Prostate gland (tissue), 2 donors: ENCODE measurements at regions not wholly inside any gene's neighbourhood (a gene's known extent, or its start where the extent isn't known, plus 50 kb on each side); places are given as distances from the start of the nearest gene placed in this dataset.

Experiments used
- CTCF ChIP-seq, 4 experiments: fragments of 200-600 bp in 2 of 4; fragments of 450-650 bp in 2 of 4; sonication (generic) in 2 of 4; IDR thresholded peaks; 1 replicate in 3 of 4; 2 replicates in 1 of 4; pipeline ENCODE4 v1.5.1; 2016 to 2019; ENCODE audit warnings: antibody characterized with exemption in 4 of 4, mild to moderate bottlenecking in 2 of 4, moderate library complexity in 2 of 4
- POLR2A ChIP-seq: fragments of 450-650 bp; IDR thresholded peaks from one replicate; pipeline ENCODE4 v1.6.1; 2016; ENCODE audit warnings: antibody characterized with exemption, mild to moderate bottlenecking
- POLR2AphosphoS5 ChIP-seq: sonication (generic); formaldehyde crosslinking; IDR thresholded peaks from one replicate; pipeline ENCODE4 v1.6.1; 2017; ENCODE audit warnings: antibody characterized with exemption

GRCh38 chr20:22020201-22020600 lies 314.7 kb downstream of the PAX1 start:
- TF ChIP-seq POLR2A (no peak), CTCF (IDR thresholded peaks at IDR 0.05) (no peak), POLR2AphosphoS5 (no peak)
